Vagina (tissue), 2 donors: ENCODE measurements at regions not wholly inside any gene's neighbourhood (a gene's known extent, or its start where the extent isn't known, plus 50 kb on each side); places are given as distances from the start of the nearest gene placed in this dataset.

Experiments
- DNase-seq, 2 donors: peaks; one replicate each; pipeline ENCODE4 v3.0.0-alpha.2; 2017; ENCODE audit errors: extremely low spot score in 2 of 2
- H3K27ac ChIP-seq: fragments of 200-600 bp; sonication (generic); one replicate; pipeline ENCODE4 v1.5.1; 2019
- H3K27me3 ChIP-seq: fragments of 200-600 bp; sonication (generic); one replicate; pipeline ENCODE4 v1.5.1; 2019
- H3K36me3 ChIP-seq, 2 donors: fragments of 200-600 bp; sonication (generic); one replicate each; pipeline ENCODE4 v1.5.1; 2017 to 2019
- H3K4me1 ChIP-seq: fragments of 200-600 bp; sonication (generic); one replicate; pipeline ENCODE4 v1.5.1; 2019
- H3K4me3 ChIP-seq, 2 donors: fragments of 200-600 bp; sonication (generic); 1 replicate in 1 of 2; 2 replicates in 1 of 2; pipeline ENCODE4 v1.5.1; 2016 to 2019
- H3K9me3 ChIP-seq: fragments of 200-600 bp; sonication (generic); one replicate; pipeline ENCODE4 v1.5.1; 2019
- CTCF ChIP-seq, 3 experiments: fragments of 450-650 bp in 2 of 3; fragments of 200-600 bp in 1 of 3; sonication (generic) in 1 of 3; IDR thresholded peaks; one replicate each; pipeline ENCODE4 v1.5.1; 2017 to 2019; ENCODE audit warnings: antibody characterized with exemption in 3 of 3, mild to moderate bottlenecking in 2 of 3, moderate library complexity in 2 of 3
- POLR2A ChIP-seq, 2 donors: fragments of 450-650 bp; IDR thresholded peaks; one replicate each; pipeline ENCODE4 v1.6.1; 2017; ENCODE audit warnings: antibody characterized with exemption in 2 of 2, mild to moderate bottlenecking in 2 of 2, moderate library complexity in 2 of 2
- POLR2AphosphoS5 ChIP-seq, 2 donors: sonication (generic); formaldehyde crosslinking; IDR thresholded peaks; one replicate each; pipeline ENCODE4 v1.9.0; 2017; ENCODE audit warnings: antibody characterized with exemption in 2 of 2, mild to moderate bottlenecking in 2 of 2, low read depth in 1 of 2; ENCODE audit not compliant: insufficient read depth in 1 of 2
- intact Hi-C: fragments of 100-400 bp; cut with DNase I; formaldehyde crosslinking; loops from one replicate; pipeline ENCODE4 v1.15.1; 2023

GRCh38 chr5:26482076-26482809 lies 556.1 kb downstream of the CDH9 start:
- H3K27me3 ChIP-seq, result no peaks in the 10 kb centered on the region
- H3K4me1 ChIP-seq, result no peaks in the 10 kb centered on the region
- TF ChIP-seq CTCF (IDR thresholded peaks at IDR 0.05) (no peak), POLR2AphosphoS5 (IDR thresholded peaks at IDR 0.05; ENCODE audit: insufficient read depth in 1 of 2, low read depth in 1 of 2) (no peak), POLR2A (IDR thresholded peaks at IDR 0.05) (no peak)
- H3K4me3 ChIP-seq, result peak overlapping the region; percentile 10 to 15
- H3K27ac ChIP-seq, result no peak overlapping the region
- H3K36me3 ChIP-seq, result no peaks in the 10 kb centered on the region
- intact Hi-C loops, result no loop called here
- H3K9me3 ChIP-seq, result no peaks in the 10 kb centered on the region
- DNase-seq, result no peak

GRCh38 chr5:26470439-26470838 lies 567.9 kb downstream of the CDH9 start:
- Histone ChIP-seq H3K4me1 (no peaks in the 10 kb centered on the region), H3K4me3 (no peak overlapping the region), H3K9me3 (no peaks in the 10 kb centered on the region), H3K36me3 (no peaks in the 10 kb centered on the region), H3K27ac (no peak overlapping the region), H3K27me3 (no peaks in the 10 kb centered on the region)
- TF ChIP-seq CTCF (IDR thresholded peaks at IDR 0.05), result no peak
- no peak for TF ChIP-seq POLR2AphosphoS5 (IDR thresholded peaks at IDR 0.05; ENCODE audit: insufficient read depth in 1 of 2, low read depth in 1 of 2)
- no peak for TF ChIP-seq POLR2A (IDR thresholded peaks at IDR 0.05)
- intact Hi-C loops, result no loop called here
- DNase-seq, result no peak

- Histone ChIP-seq H3K36me3 (no peaks in the 10 kb centered on the region), H3K27me3 (no peaks in the 10 kb centered on the region), H3K4me3 (no peak overlapping the region), H3K27ac (no peak overlapping the region), H3K9me3 (no peaks in the 10 kb centered on the region), H3K4me1 (no peaks in the 10 kb centered on the region)
- TF ChIP-seq POLR2A (IDR thresholded peaks at IDR 0.05) (no peak), CTCF (IDR thresholded peaks at IDR 0.05) (no peak), POLR2AphosphoS5 (IDR thresholded peaks at IDR 0.05; ENCODE audit: insufficient read depth in 1 of 2, low read depth in 1 of 2) (no peak)
- no peak for DNase-seq
- intact Hi-C loops, result no loop called here
Observed at GRCh38 chr5:26439121-26439520, 599.3 kb downstream of the CDH9 start.

- Histone ChIP-seq H3K9me3 (no peaks in the 10 kb centered on the region), H3K27me3 (no peaks in the 10 kb centered on the region), H3K4me3 (no peak overlapping the region), H3K4me1 (peaks cover 3% of the 10 kb centered on the region), H3K27ac (no peak overlapping the region), H3K36me3 (no peaks in the 10 kb centered on the region)
- TF ChIP-seq POLR2AphosphoS5 (IDR thresholded peaks at IDR 0.05; ENCODE audit: insufficient read depth in 1 of 2, low read depth in 1 of 2) (no peak), CTCF (IDR thresholded peaks at IDR 0.05) (no peak), POLR2A (IDR thresholded peaks at IDR 0.05) (no peak)
- DNase-seq, result no peak
- intact Hi-C loops, result no loop called here
Observed at GRCh38 chr5:26434688-26435087, 603.7 kb downstream of the CDH9 start.

DNA sequence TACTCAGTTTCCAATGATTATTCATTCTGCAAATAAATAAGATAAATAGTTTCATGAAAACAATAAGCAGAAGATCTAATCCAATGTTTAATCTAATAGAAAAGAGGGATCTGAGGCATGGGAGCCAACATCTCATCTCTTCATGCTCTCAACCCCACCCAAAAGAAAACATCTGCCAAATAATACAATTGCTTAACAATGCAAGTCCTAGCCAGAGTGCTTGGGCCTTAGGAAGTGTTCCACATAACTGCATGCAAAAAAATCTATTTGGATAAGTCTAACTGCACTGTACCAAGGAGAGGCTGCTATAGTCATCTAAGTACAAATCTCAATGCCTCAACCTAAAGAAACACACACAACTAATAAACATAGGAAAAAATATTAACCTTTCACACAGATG lies 606.0 kb downstream of the CDH9 start:
- Histone ChIP-seq H3K4me1 (peaks cover 3% of the 10 kb centered on the region), H3K27ac (no peak overlapping the region), H3K27me3 (no peaks in the 10 kb centered on the region), H3K4me3 (no peak overlapping the region), H3K9me3 (no peaks in the 10 kb centered on the region), H3K36me3 (no peaks in the 10 kb centered on the region)
- no peak for DNase-seq
- intact Hi-C loops, result no loop called here
- TF ChIP-seq POLR2AphosphoS5 (IDR thresholded peaks at IDR 0.05; ENCODE audit: insufficient read depth in 1 of 2, low read depth in 1 of 2), result no peak
- no peak for TF ChIP-seq CTCF (IDR thresholded peaks at IDR 0.05)
- TF ChIP-seq POLR2A (IDR thresholded peaks at IDR 0.05), result no peak
